Astrocyte (in vitro differentiated cells and primary cell): ENCODE measurements at regions not wholly inside any gene's neighbourhood (a gene's known extent, or its start where the extent isn't known, plus 50 kb on each side); places are given as distances from the start of the nearest gene placed in this dataset.

ENCODE experiments used
- EZH2 ChIP-seq: IDR thresholded peaks from 2 replicates; pipeline ENCODE4 v1.6.1; 2012; ENCODE audit warnings: mild to moderate bottlenecking, low read length, inconsistent platforms; ENCODE audit not compliant: insufficient read depth
- TF ChIP-seq, protein P1 (sequence below): IDR thresholded peaks from 2 replicates; pipeline ENCODE4 v1.5.1; 2011; ENCODE audit warnings: low read depth, mild to moderate bottlenecking, inconsistent platforms, low read length, moderate library complexity; ENCODE audit not compliant: insufficient read depth

DNA sequence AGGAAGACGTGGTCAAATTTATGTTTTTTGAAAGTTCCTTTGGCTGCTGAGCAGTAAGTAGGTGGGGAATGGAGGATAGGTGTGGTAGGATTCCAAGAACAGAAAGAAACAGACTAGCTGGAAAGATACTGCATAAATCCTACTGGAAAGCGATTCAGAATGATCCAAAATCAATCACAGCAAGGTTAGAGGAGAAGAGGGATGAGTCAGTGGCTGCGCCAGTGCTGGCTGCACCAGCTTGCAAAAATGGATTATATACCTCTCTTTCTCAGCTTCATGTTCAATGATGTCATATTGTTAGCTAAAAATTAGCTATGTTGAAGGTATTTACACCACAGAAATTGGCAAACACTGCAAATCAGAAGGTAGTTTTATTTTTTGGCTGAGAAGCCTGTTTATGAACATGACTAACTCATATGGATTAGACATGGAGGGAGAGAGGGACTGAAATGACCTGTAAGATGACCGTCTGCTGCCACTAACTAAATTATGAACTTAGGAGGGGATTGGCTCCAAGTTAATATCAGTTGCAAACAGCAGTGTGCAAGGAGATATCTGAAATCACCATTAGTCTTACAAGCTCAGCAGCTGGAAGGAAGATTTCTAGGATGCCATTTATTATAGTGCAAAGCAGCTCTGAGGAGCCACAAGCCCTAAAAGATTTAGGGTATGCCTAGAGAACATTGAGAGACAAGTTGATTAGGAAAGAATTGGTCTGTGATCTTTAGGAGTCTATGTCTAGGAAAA is 405.3 kb downstream of the MID1IP1 start:
- TF ChIP-seq, protein P1, sequence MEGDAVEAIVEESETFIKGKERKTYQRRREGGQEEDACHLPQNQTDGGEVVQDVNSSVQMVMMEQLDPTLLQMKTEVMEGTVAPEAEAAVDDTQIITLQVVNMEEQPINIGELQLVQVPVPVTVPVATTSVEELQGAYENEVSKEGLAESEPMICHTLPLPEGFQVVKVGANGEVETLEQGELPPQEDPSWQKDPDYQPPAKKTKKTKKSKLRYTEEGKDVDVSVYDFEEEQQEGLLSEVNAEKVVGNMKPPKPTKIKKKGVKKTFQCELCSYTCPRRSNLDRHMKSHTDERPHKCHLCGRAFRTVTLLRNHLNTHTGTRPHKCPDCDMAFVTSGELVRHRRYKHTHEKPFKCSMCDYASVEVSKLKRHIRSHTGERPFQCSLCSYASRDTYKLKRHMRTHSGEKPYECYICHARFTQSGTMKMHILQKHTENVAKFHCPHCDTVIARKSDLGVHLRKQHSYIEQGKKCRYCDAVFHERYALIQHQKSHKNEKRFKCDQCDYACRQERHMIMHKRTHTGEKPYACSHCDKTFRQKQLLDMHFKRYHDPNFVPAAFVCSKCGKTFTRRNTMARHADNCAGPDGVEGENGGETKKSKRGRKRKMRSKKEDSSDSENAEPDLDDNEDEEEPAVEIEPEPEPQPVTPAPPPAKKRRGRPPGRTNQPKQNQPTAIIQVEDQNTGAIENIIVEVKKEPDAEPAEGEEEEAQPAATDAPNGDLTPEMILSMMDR, result no peak
- no peak for TF ChIP-seq EZH2
